Upper lobe of left lung (tissue), 4 donors: ENCODE measurements at regions not wholly inside any gene's neighbourhood (a gene's known extent, or its start where the extent isn't known, plus 50 kb on each side); places are given as distances from the start of the nearest gene placed in this dataset.

ENCODE experiments used
- EP300 ChIP-seq, 4 donors: sonication (generic); formaldehyde crosslinking; IDR thresholded peaks; one replicate each; pipeline ENCODE4 v1.5.1; 2017; ENCODE audit warnings: antibody characterized with exemption in 4 of 4, control low read depth in 2 of 4
- POLR2A ChIP-seq, 4 donors: fragments of 450-650 bp; IDR thresholded peaks; one replicate each; pipeline ENCODE4 v1.5.1; 2016 to 2017; ENCODE audit warnings: antibody characterized with exemption in 4 of 4, mild to moderate bottlenecking in 2 of 4
- POLR2AphosphoS5 ChIP-seq, 2 donors: sonication (generic); formaldehyde crosslinking; IDR thresholded peaks; one replicate each; pipeline ENCODE4 v1.5.1; 2017; ENCODE audit warnings: antibody characterized with exemption in 2 of 2
- TF ChIP-seq, protein P1 (sequence below), 6 experiments: fragments of 450-650 bp in 4 of 6; fragments of 200-600 bp in 2 of 6; sonication (generic) in 2 of 6; IDR thresholded peaks; one replicate each; pipeline ENCODE4 v1.5.1; 2016 to 2019; ENCODE audit warnings: antibody characterized with exemption in 6 of 6

DNA sequence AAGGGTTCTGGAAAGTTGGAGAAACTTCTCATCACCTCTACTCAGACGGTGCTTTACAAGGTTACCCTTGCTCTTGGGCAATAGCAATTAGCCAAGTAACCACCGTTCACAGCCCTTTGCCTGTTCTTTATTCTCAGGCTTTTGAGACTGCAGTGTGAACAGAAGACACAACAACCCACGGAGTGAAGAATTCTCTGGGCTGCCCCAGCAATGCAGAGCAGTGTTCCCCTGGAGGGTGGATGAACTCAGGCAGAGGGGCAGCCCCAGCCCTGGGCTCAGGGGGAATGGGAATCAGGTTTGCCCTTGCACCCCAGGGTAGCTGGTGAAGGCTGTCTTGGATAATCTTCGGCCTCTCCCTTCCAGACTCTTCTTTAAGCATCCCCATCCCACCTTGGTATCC lies 69.1 kb downstream of the MCFD2 start:
- no peak for TF ChIP-seq POLR2A (IDR thresholded peaks at IDR 0.05)
- TF ChIP-seq, protein P1, sequence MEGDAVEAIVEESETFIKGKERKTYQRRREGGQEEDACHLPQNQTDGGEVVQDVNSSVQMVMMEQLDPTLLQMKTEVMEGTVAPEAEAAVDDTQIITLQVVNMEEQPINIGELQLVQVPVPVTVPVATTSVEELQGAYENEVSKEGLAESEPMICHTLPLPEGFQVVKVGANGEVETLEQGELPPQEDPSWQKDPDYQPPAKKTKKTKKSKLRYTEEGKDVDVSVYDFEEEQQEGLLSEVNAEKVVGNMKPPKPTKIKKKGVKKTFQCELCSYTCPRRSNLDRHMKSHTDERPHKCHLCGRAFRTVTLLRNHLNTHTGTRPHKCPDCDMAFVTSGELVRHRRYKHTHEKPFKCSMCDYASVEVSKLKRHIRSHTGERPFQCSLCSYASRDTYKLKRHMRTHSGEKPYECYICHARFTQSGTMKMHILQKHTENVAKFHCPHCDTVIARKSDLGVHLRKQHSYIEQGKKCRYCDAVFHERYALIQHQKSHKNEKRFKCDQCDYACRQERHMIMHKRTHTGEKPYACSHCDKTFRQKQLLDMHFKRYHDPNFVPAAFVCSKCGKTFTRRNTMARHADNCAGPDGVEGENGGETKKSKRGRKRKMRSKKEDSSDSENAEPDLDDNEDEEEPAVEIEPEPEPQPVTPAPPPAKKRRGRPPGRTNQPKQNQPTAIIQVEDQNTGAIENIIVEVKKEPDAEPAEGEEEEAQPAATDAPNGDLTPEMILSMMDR (IDR thresholded peaks at IDR 0.05) = no peak
- no peak for TF ChIP-seq EP300 (IDR thresholded peaks at IDR 0.05)
- TF ChIP-seq POLR2AphosphoS5 (IDR thresholded peaks at IDR 0.05) = no peak
